ENCODE measurements at regions not wholly inside any gene's neighbourhood (a gene's known extent, or its start where the extent isn't known, plus 50 kb on each side); places are given as distances from the start of the nearest gene placed in this dataset.

- TF ChIP-seq CTCF (IDR thresholded peaks at IDR 0.05; ENCODE audit: insufficient read depth, low read length) (no peak), REST (IDR thresholded peaks at IDR 0.05; ENCODE audit: insufficient replicate concordance, low read depth) (no peak), POLR2AphosphoS5 (IDR thresholded peaks at IDR 0.05; ENCODE audit: low read depth) (no peak)
Measured at GRCh38 chr5:101611039-101611438, 685.0 kb downstream of the SLCO4C1 start.
